ENCODE measurements at regions not wholly inside any gene's neighbourhood (a gene's known extent, or its start where the extent isn't known, plus 50 kb on each side); places are given as distances from the start of the nearest gene placed in this dataset.

GRCh38 chr3:34669490-34669889 lies 871.1 kb downstream of the PDCD6IP start:
- TF ChIP-seq CTCF (IDR thresholded peaks at IDR 0.05), result no peak
- TF ChIP-seq POLR2A (IDR thresholded peaks at IDR 0.05), result no peak
